NB4 (cell line): ENCODE measurements at regions not wholly inside any gene's neighbourhood (a gene's known extent, or its start where the extent isn't known, plus 50 kb on each side); places are given as distances from the start of the nearest gene placed in this dataset.

ENCODE experiments used
- CTCF ChIP-seq: IDR thresholded peaks from one replicate; pipeline ENCODE4 v1.5.1; 2012; ENCODE audit warnings: low read depth, low read length
- MAX ChIP-seq: IDR thresholded peaks from 2 replicates; pipeline ENCODE4 v1.6.1; 2011; ENCODE audit warnings: low read depth, low read length
- MYC ChIP-seq: IDR thresholded peaks from 2 replicates; pipeline ENCODE4 v1.6.1; 2011; ENCODE audit warnings: low read depth, low read length
- POLR2A ChIP-seq: IDR thresholded peaks from 2 replicates; pipeline ENCODE4 v1.6.1; 2011; ENCODE audit warnings: mild to moderate bottlenecking; ENCODE audit not compliant: insufficient read length; ENCODE audit errors: extremely low read depth

- no peak for TF ChIP-seq CTCF
- no peak for TF ChIP-seq POLR2A
- TF ChIP-seq MAX, result no peak
- TF ChIP-seq MYC, result no peak
Measured at GRCh38 chr5:2914022-2914661, 162.7 kb upstream of the IRX2 start.
